SHP77 (cell line): ENCODE measurements at regions not wholly inside any gene's neighbourhood (a gene's known extent, or its start where the extent isn't known, plus 50 kb on each side); places are given as distances from the start of the nearest gene placed in this dataset.
A peak's percentile ranks its signal among the peaks of the same experiment; 100 is the strongest.

ENCODE experiments used
- DNase-seq, 2 experiments: peaks; one replicate each; lab custom pipeline; 2025; lab: John Stamatoyannopoulos, UW

GRCh38 chr4:4599481-4600275 is 57.8 kb upstream of the STX18 start:
- DNase-seq: peak; percentile 34 to 40

- no peak for DNase-seq
Measured at GRCh38 chr4:4598851-4599411, 57.1 kb upstream of the STX18 start.

- no peak for DNase-seq
Measured at GRCh38 chr4:4596720-4597119, 54.9 kb upstream of the STX18 start.

- DNase-seq: no peak
Measured at GRCh38 chr4:4595252-4595651, 53.4 kb upstream of the STX18 start.

GRCh38 chr4:4594285-4594920 is 52.6 kb upstream of the STX18 start:
- no peak for DNase-seq

DNA sequence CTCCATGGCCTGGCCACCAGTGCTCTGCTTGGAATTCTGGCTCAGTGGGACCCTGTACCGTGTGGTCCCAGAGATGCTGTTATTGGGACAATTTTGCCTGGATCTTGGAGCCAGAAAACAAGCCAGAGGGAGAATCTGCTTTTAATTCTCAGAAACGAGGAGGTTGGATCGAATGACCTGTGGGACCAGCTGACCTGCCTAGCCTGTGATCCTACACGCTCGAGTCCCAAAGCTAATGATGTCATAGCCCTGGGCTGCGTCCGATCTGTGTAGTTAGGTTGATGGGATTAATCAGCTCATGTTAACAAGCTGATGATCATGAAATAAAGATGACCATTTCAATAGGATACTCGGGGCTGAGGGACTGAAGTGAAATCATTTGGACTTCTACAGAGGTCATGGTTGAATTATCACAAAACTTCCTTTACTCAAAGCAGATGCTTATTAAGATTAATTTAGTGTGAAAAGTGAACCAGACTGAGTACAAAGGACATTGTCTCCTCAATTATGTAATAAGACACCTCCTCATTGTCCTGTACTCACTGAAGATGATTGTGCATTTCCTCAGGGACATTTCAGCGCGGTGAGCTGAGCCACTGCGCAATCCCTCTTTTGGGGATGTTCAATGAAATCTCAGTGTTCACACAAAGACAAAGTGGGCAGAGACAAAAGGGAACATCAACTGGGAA is 51.9 kb upstream of the STX18 start:
- no peak for DNase-seq

GRCh38 chr4:4592414-4592813 is 50.6 kb upstream of the STX18 start:
- no peak for DNase-seq
